ENCODE measurements at regions not wholly inside any gene's neighbourhood (a gene's known extent, or its start where the extent isn't known, plus 50 kb on each side); places are given as distances from the start of the nearest gene placed in this dataset.
"Not testable (repeated sequence)": the region's sequence is repeated elsewhere in the genome, so short reads cannot be mapped to it uniquely, and the experiment has no call there.

DNA sequence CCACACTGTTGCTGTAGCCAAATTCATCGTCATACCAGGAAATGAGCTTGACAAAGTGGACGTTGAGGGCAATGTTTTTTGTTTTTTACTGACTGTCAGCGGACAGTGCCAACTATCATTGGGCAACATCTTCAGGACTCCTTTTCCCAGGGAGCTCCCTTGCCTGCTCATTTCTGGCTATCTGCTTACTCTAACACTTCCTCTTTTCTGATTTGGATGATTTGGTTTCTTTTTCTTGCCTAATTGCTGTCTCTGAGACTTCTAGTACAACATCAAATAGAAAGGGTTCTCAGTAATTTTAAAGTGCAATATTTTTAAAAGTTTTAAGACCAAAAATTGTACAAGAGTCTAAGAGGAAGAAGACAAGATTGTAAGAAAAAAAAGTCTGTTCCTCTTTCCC is 92.0 kb upstream of the KLHL4 start:
- CTCF ChIA-PET, result no interaction called here
- Mint-ChIP-seq H3K36me3 (ENCODE audit: insufficient read depth, unreplicated experiment) (no peaks in the 10 kb centered on the region), H3K4me1 (ENCODE audit: low read depth, unreplicated experiment) (no peaks in the 10 kb centered on the region), H3K27me3 (ENCODE audit: insufficient read depth, unreplicated experiment) (no peaks in the 10 kb centered on the region), H3K27ac (ENCODE audit: unreplicated experiment) (no peak overlapping the region), H3K4me3 (ENCODE audit: unreplicated experiment) (no peak overlapping the region), H3K9me3 (ENCODE audit: unreplicated experiment) (no peaks in the 10 kb centered on the region)
- no TSS peak for BruUV-seq (replicated peaks)
- TF ChIP-seq, protein P1, sequence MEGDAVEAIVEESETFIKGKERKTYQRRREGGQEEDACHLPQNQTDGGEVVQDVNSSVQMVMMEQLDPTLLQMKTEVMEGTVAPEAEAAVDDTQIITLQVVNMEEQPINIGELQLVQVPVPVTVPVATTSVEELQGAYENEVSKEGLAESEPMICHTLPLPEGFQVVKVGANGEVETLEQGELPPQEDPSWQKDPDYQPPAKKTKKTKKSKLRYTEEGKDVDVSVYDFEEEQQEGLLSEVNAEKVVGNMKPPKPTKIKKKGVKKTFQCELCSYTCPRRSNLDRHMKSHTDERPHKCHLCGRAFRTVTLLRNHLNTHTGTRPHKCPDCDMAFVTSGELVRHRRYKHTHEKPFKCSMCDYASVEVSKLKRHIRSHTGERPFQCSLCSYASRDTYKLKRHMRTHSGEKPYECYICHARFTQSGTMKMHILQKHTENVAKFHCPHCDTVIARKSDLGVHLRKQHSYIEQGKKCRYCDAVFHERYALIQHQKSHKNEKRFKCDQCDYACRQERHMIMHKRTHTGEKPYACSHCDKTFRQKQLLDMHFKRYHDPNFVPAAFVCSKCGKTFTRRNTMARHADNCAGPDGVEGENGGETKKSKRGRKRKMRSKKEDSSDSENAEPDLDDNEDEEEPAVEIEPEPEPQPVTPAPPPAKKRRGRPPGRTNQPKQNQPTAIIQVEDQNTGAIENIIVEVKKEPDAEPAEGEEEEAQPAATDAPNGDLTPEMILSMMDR (IDR thresholded peaks at IDR 0.05; ENCODE audit: insufficient read depth in 1 of 2, low read depth in 1 of 2, low read length in 1 of 2, severe bottlenecking in 1 of 2, unreplicated experiment in 1 of 2), result no peak
- intact Hi-C loops (cut with micrococcal nuclease; ENCODE audit: unreplicated experiment), result no loop called here
- Histone ChIP-seq H3K4me3 (ENCODE audit: low read depth, low read length) (no peak overlapping the region), H3K27me3 (replicated peaks; ENCODE audit: control insufficient read depth, insufficient read depth, low read length) (no peaks in the 10 kb centered on the region), H3K36me3 (ENCODE audit: control insufficient read depth, insufficient read depth, low read length) (no peaks in the 10 kb centered on the region), H3K9me3 (no peaks in the 10 kb centered on the region), H3K4me1 (no peaks in the 10 kb centered on the region)
- DNase-seq, result no peak
- POLR2A ChIA-PET, result no interaction called here

GRCh38 chrX:87434618-87435017 is 83.0 kb upstream of the KLHL4 start:
- H3K36me3 Mint-ChIP-seq (ENCODE audit: insufficient read depth, unreplicated experiment), result no peaks in the 10 kb centered on the region
- no peaks in the 10 kb centered on the region for H3K4me1 ChIP-seq
- H3K4me3 ChIP-seq (ENCODE audit: low read depth, low read length), result no peak overlapping the region
- H3K36me3 ChIP-seq (ENCODE audit: control insufficient read depth, insufficient read depth, low read length), result no peaks in the 10 kb centered on the region
- no TSS peak for BruUV-seq (replicated peaks)
- H3K9me3 ChIP-seq, result no peaks in the 10 kb centered on the region
- TF ChIP-seq, protein P1 (IDR thresholded peaks at IDR 0.05; ENCODE audit: insufficient read depth in 1 of 2, low read depth in 1 of 2, low read length in 1 of 2, severe bottlenecking in 1 of 2, unreplicated experiment in 1 of 2), result no peak
- H3K27me3 ChIP-seq (replicated peaks; ENCODE audit: control insufficient read depth, insufficient read depth, low read length), result no peaks in the 10 kb centered on the region
- intact Hi-C loops (cut with micrococcal nuclease; ENCODE audit: unreplicated experiment), result no loop called here
- CTCF ChIA-PET, result no interaction called here
- POLR2A ChIA-PET, result no interaction called here
- H3K4me3 Mint-ChIP-seq (ENCODE audit: unreplicated experiment), result no peak overlapping the region
- DNase-seq, result no peak
- H3K27ac Mint-ChIP-seq (ENCODE audit: unreplicated experiment), result no peak overlapping the region
- H3K9me3 Mint-ChIP-seq (ENCODE audit: unreplicated experiment), result no peaks in the 10 kb centered on the region
- H3K27me3 Mint-ChIP-seq (ENCODE audit: insufficient read depth, unreplicated experiment), result no peaks in the 10 kb centered on the region
- H3K4me1 Mint-ChIP-seq (ENCODE audit: low read depth, unreplicated experiment), result no peaks in the 10 kb centered on the region

- H3K27me3 ChIP-seq (replicated peaks; ENCODE audit: control insufficient read depth, insufficient read depth, low read length); DNase-seq; BruUV-seq (replicated peaks); H3K36me3 ChIP-seq (ENCODE audit: control insufficient read depth, insufficient read depth, low read length); H3K9me3 ChIP-seq; H3K4me1 ChIP-seq; intact Hi-C loops (cut with micrococcal nuclease; ENCODE audit: unreplicated experiment); H3K4me1 Mint-ChIP-seq (ENCODE audit: low read depth, unreplicated experiment); H3K9me3 Mint-ChIP-seq (ENCODE audit: unreplicated experiment); H3K4me3 Mint-ChIP-seq (ENCODE audit: unreplicated experiment); POLR2A ChIA-PET; H3K27me3 Mint-ChIP-seq (ENCODE audit: insufficient read depth, unreplicated experiment); H3K36me3 Mint-ChIP-seq (ENCODE audit: insufficient read depth, unreplicated experiment); CTCF ChIA-PET; H3K27ac Mint-ChIP-seq (ENCODE audit: unreplicated experiment); H3K4me3 ChIP-seq (ENCODE audit: low read depth, low read length): not testable (repeated sequence)
Measured at GRCh38 chrX:87448613-87449012, 69.0 kb upstream of the KLHL4 start.

DNA sequence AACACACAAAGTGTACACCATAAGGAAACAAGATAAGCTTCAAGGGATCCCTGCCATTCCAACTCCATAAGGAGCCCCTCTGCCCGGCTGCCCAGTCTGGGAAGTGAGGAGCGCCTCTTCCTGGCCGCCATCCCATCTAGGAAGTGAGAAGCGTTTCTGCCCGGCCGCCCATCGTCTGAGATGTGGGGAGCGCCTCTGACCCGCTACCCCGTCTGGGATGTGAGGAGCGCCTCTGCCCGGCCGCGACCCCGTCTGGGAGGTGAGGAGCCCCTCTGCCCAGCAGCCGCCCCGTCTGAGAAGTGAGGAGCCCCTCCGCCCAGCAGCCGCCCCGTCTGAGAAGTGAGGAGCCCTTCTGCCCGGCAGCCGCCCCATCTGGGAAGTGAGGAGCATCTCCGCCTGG is 51.8 kb upstream of the KLHL4 start:
- POLR2A ChIA-PET; H3K27ac Mint-ChIP-seq (ENCODE audit: unreplicated experiment); intact Hi-C loops (cut with micrococcal nuclease; ENCODE audit: unreplicated experiment); CTCF ChIA-PET; H3K9me3 Mint-ChIP-seq (ENCODE audit: unreplicated experiment); DNase-seq; H3K36me3 ChIP-seq (ENCODE audit: control insufficient read depth, insufficient read depth, low read length); BruUV-seq (replicated peaks); H3K4me3 ChIP-seq (ENCODE audit: low read depth, low read length); H3K36me3 Mint-ChIP-seq (ENCODE audit: insufficient read depth, unreplicated experiment); H3K27me3 ChIP-seq (replicated peaks; ENCODE audit: control insufficient read depth, insufficient read depth, low read length); H3K4me1 Mint-ChIP-seq (ENCODE audit: low read depth, unreplicated experiment); H3K4me3 Mint-ChIP-seq (ENCODE audit: unreplicated experiment); H3K4me1 ChIP-seq; H3K9me3 ChIP-seq; H3K27me3 Mint-ChIP-seq (ENCODE audit: insufficient read depth, unreplicated experiment): not testable (repeated sequence)
